Uterus (tissue), 3 donors: ENCODE measurements at regions not wholly inside any gene's neighbourhood (a gene's known extent, or its start where the extent isn't known, plus 50 kb on each side); places are given as distances from the start of the nearest gene placed in this dataset.

Experiments
- DNase-seq, 2 donors: peaks; one replicate each; pipeline ENCODE4 v3.0.0-alpha.2; 2019 to 2020
- H3K27ac ChIP-seq, 2 donors: fragments of 200-600 bp; sonication (generic); 1 replicate in 1 of 2; 2 replicates in 1 of 2; pipeline ENCODE4 v1.5.1; 2016 to 2018
- H3K27me3 ChIP-seq, 2 donors: fragments of 200-600 bp; sonication (generic); one replicate each; pipeline ENCODE4 v1.5.1; 2018 to 2019; ENCODE audit warnings: control low read depth in 1 of 2
- H3K36me3 ChIP-seq, 2 donors: fragments of 200-600 bp; sonication (generic); one replicate each; pipeline ENCODE4 v1.5.1; 2019; ENCODE audit warnings: control low read depth in 1 of 2
- H3K4me1 ChIP-seq, 2 donors: fragments of 200-600 bp; sonication (generic); one replicate each; pipeline ENCODE4 v1.5.1; 2018 to 2019; ENCODE audit warnings: control low read depth in 1 of 2
- H3K4me3 ChIP-seq, 2 donors: fragments of 200-600 bp; sonication (generic); 1 replicate in 1 of 2; 2 replicates in 1 of 2; pipeline ENCODE4 v1.5.1; 2018 to 2019; ENCODE audit warnings: mild to moderate bottlenecking in 1 of 2
- H3K9me3 ChIP-seq, 2 donors: fragments of 200-600 bp; sonication (generic); one replicate each; pipeline ENCODE4 v1.5.1; 2019; ENCODE audit warnings: control low read depth in 1 of 2
- CTCF ChIP-seq, 4 experiments: fragments of 200-600 bp in 2 of 4; fragments of 450-650 bp in 2 of 4; sonication (generic) in 2 of 4; IDR thresholded peaks; one replicate each; pipeline ENCODE4 v1.5.1; 2016 to 2019; ENCODE audit warnings: antibody characterized with exemption in 4 of 4, mild to moderate bottlenecking in 2 of 4, moderate library complexity in 1 of 4
- POLR2A ChIP-seq, 2 donors: fragments of 450-650 bp; IDR thresholded peaks; one replicate each; pipeline ENCODE4 v1.6.1; 2016; ENCODE audit warnings: antibody characterized with exemption in 2 of 2, mild to moderate bottlenecking in 1 of 2, moderate library complexity in 1 of 2
- intact Hi-C: fragments of 100-400 bp; cut with DNase I; formaldehyde crosslinking; loops from one replicate; pipeline ENCODE4 v1.15.1; 2023; ENCODE audit warnings: low total_unique reads
- donor health status: DM: yes; HTN: yes; CAD: no.

- TF ChIP-seq POLR2A (IDR thresholded peaks at IDR 0.05) (no peak), CTCF (IDR thresholded peaks at IDR 0.05) (no peak)
- Histone ChIP-seq H3K36me3 (no peaks in the 10 kb centered on the region), H3K4me1 (peaks cover 0 to 5% of the 10 kb centered on the region in 2 donors), H3K27me3 (no peaks in the 10 kb centered on the region), H3K27ac (no peak overlapping the region), H3K9me3 (no peaks in the 10 kb centered on the region), H3K4me3 (no peak overlapping the region)
- intact Hi-C loops = no loop called here
- no peak for DNase-seq
Measured at GRCh38 chr12:127681151-127681754, 585.7 kb upstream of the TMEM132C start.

GRCh38 chr12:127685491-127685890 lies 581.5 kb upstream of the TMEM132C start:
- Histone ChIP-seq H3K4me3 (no peak overlapping the region), H3K4me1 (peaks cover 0 to 5% of the 10 kb centered on the region in 2 donors), H3K27me3 (no peaks in the 10 kb centered on the region), H3K9me3 (no peaks in the 10 kb centered on the region), H3K27ac (no peak overlapping the region), H3K36me3 (no peaks in the 10 kb centered on the region)
- TF ChIP-seq CTCF (IDR thresholded peaks at IDR 0.05) = no peak
- no peak for DNase-seq
- intact Hi-C loops = no loop called here

GRCh38 chr12:127685931-127686330 lies 581.0 kb upstream of the TMEM132C start:
- TF ChIP-seq CTCF (IDR thresholded peaks at IDR 0.05) (no peak), POLR2A (IDR thresholded peaks at IDR 0.05) (no peak)
- intact Hi-C loops = no loop called here
- DNase-seq = no peak
- Histone ChIP-seq H3K4me1 (peaks cover 0 to 5% of the 10 kb centered on the region in 2 donors), H3K4me3 (no peak overlapping the region), H3K27ac (no peak overlapping the region), H3K27me3 (no peaks in the 10 kb centered on the region), H3K36me3 (no peaks in the 10 kb centered on the region), H3K9me3 (no peaks in the 10 kb centered on the region)

GRCh38 chr12:127687181-127687580 lies 579.8 kb upstream of the TMEM132C start:
- Histone ChIP-seq H3K36me3 (no peaks in the 10 kb centered on the region), H3K4me3 (no peak overlapping the region), H3K9me3 (no peaks in the 10 kb centered on the region), H3K27ac (no peak overlapping the region), H3K4me1 (peaks cover 0 to 5% of the 10 kb centered on the region in 2 donors), H3K27me3 (no peaks in the 10 kb centered on the region)
- TF ChIP-seq POLR2A (IDR thresholded peaks at IDR 0.05) (no peak), CTCF (IDR thresholded peaks at IDR 0.05) (no peak)
- intact Hi-C loops = no loop called here
- DNase-seq = no peak

- H3K9me3 ChIP-seq = no peaks in the 10 kb centered on the region
- TF ChIP-seq POLR2A (IDR thresholded peaks at IDR 0.05) = no peak
- no peak for TF ChIP-seq CTCF (IDR thresholded peaks at IDR 0.05)
- H3K27me3 ChIP-seq = no peaks in the 10 kb centered on the region
- DNase-seq = no peak
- no peak overlapping the region for H3K27ac ChIP-seq
- no peaks in the 10 kb centered on the region for H3K36me3 ChIP-seq
- peaks cover 0 to 5% of the 10 kb centered on the region in 2 donors for H3K4me1 ChIP-seq
- no peak overlapping the region for H3K4me3 ChIP-seq
- intact Hi-C loops = no loop called here
Measured at GRCh38 chr12:127688906-127689428, 578.0 kb upstream of the TMEM132C start.
